Endothelial cell of umbilical vein (primary cell): ENCODE measurements at regions not wholly inside any gene's neighbourhood (a gene's known extent, or its start where the extent isn't known, plus 50 kb on each side); places are given as distances from the start of the nearest gene placed in this dataset.

ENCODE experiments used
- BruUV-seq: library from RNA; stranded (reverse); fragments of 400-500 nt; replicated peaks from 2 replicates; lab custom pipeline; 2021; lab: Mats Ljungman, UMichigan
- CTCF ChIA-PET: fragments of 300-600, 350-600 bp; sonication (Branson Sonifier 250); formaldehyde crosslinking; loops from one replicate; lab custom pipeline; 2021; ENCODE audit warnings: antibody characterized with exemption, inconsistent platforms; lab: Charles Lee
- POLR2A ChIA-PET: fragments of 300-600, 350-600 bp; sonication (Branson Sonifier 250); formaldehyde crosslinking; loops from one replicate; lab custom pipeline; 2021; ENCODE audit warnings: antibody characterized with exemption, inconsistent platforms; lab: Charles Lee
- DNase-seq: peaks from one replicate; pipeline ENCODE4 v3.0.0-alpha.2; 2011; ENCODE audit warnings: low read depth, low spot score
- FAIRE-seq: peaks from 2 replicates; lab custom pipeline; 2011; peaks lifted over from hg19 to GRCh38; lab: Jason Lieb, UNC
- H2AFZ ChIP-seq: 2 replicates; pipeline ENCODE4 v1.6.0; 2012; ENCODE audit warnings: low read depth, low read length, control low read depth, inconsistent platforms
- H3K27ac ChIP-seq: 2 replicates; pipeline ENCODE4 v1.5.1; 2011; ENCODE audit warnings: low read depth, mild to moderate bottlenecking, control low read depth, low read length, moderate library complexity; ENCODE audit not compliant: insufficient read depth
- H3K27me3 ChIP-seq, 2 experiments: 2 replicates each; pipeline versions ENCODE4 v1.6.0 to v1.6.1; 2011; ENCODE audit warnings: low read length in 2 of 2, mixed read lengths in 1 of 2; ENCODE audit not compliant: control insufficient read depth in 2 of 2, insufficient read depth in 2 of 2
- H3K36me3 ChIP-seq, 2 experiments: 2 replicates in 1 of 2; 3 replicates in 1 of 2; pipeline ENCODE4 v1.5.1; 2011; ENCODE audit warnings: low read length in 2 of 2, mild to moderate bottlenecking in 1 of 2, moderate library complexity in 1 of 2; ENCODE audit not compliant: control insufficient read depth in 2 of 2, insufficient read depth in 2 of 2; ENCODE audit errors: extremely low read depth in 1 of 2
- H3K4me1 ChIP-seq: 3 replicates; pipeline ENCODE4 v1.5.1; 2011; ENCODE audit warnings: mild to moderate bottlenecking, low read length; ENCODE audit not compliant: control insufficient read depth, insufficient read depth; ENCODE audit errors: extremely low read depth
- H3K4me2 ChIP-seq: 2 replicates; pipeline ENCODE4 v1.6.1; 2011; ENCODE audit warnings: low read length, control low read depth, mixed read lengths; ENCODE audit not compliant: insufficient read depth
- H3K4me3 ChIP-seq, 3 experiments: fragments of 200-600 bp in 1 of 3; sonication (generic), shearing (Covaris generic) in 1 of 3; replicated peaks in 1 of 3; 2 replicates each; pipeline ENCODE4 v1.5.1; 2011 to 2016; ENCODE audit warnings: control low read depth in 3 of 3, low read length in 3 of 3, mild to moderate bottlenecking in 2 of 3, inconsistent platforms in 1 of 3, low read depth in 1 of 3, moderate library complexity in 1 of 3; ENCODE audit not compliant: insufficient read depth in 1 of 3
- H3K79me2 ChIP-seq: 2 replicates; pipeline ENCODE4 v1.6.0; 2012; ENCODE audit warnings: low read length, inconsistent platforms; ENCODE audit not compliant: control insufficient read depth, insufficient read depth
- H3K9ac ChIP-seq: replicated peaks from 2 replicates; pipeline ENCODE3; 2011; ENCODE audit warnings: low read length, control low read depth; ENCODE audit not compliant: insufficient read depth; ENCODE audit errors: extremely low read depth
- H3K9me1 ChIP-seq: replicated peaks from 3 replicates; pipeline ENCODE4 v1.6.0; 2011; ENCODE audit warnings: mild to moderate bottlenecking, low read length; ENCODE audit not compliant: control insufficient read depth, insufficient read depth; ENCODE audit errors: extremely low read depth
- H3K9me3 ChIP-seq: replicated peaks from 2 replicates; pipeline ENCODE4 v1.5.1; 2012; ENCODE audit warnings: low read length, inconsistent platforms; ENCODE audit not compliant: control insufficient read depth, insufficient read depth
- H4K20me1 ChIP-seq: replicated peaks from 2 replicates; pipeline ENCODE3; 2011; ENCODE audit warnings: mild to moderate bottlenecking, low read length; ENCODE audit not compliant: control insufficient read depth, insufficient read depth; ENCODE audit errors: extremely low read depth
- CTCF ChIP-seq, 2 donors: IDR thresholded peaks; 1 replicate in 1 of 2; 2 replicates in 1 of 2; pipeline ENCODE4 v1.5.1; 2011; ENCODE audit warnings: low read length in 2 of 2, mild to moderate bottlenecking in 2 of 2, moderate library complexity in 2 of 2, control low read depth in 1 of 2, inconsistent platforms in 1 of 2, low read depth in 1 of 2; ENCODE audit not compliant: insufficient read depth in 1 of 2; ENCODE audit errors: extremely low read depth in 1 of 2
- EZH2 ChIP-seq: IDR thresholded peaks from 2 replicates; pipeline ENCODE4 v1.6.1; 2012; ENCODE audit warnings: borderline replicate concordance, low read depth, mild to moderate bottlenecking, moderate library complexity, low read length, inconsistent platforms; ENCODE audit not compliant: severe bottlenecking
- FOS ChIP-seq: IDR thresholded peaks from 2 replicates; pipeline ENCODE4 v1.6.1; 2011; ENCODE audit warnings: mild to moderate bottlenecking, low read length, moderate library complexity, borderline replicate concordance; ENCODE audit not compliant: insufficient read depth
- GATA2 ChIP-seq: IDR thresholded peaks from 2 replicates; pipeline ENCODE4 v1.7.0; 2011; ENCODE audit warnings: low read depth, mild to moderate bottlenecking, moderate library complexity, mixed read lengths, low read length; ENCODE audit not compliant: insufficient read length, insufficient read depth
- JUN ChIP-seq: IDR thresholded peaks from 2 replicates; pipeline ENCODE4 v1.6.1; 2011; ENCODE audit warnings: borderline replicate concordance, low read depth; ENCODE audit not compliant: insufficient read length, insufficient read depth
- MYC ChIP-seq: IDR thresholded peaks from one replicate; pipeline ENCODE4 v1.6.1; 2011; ENCODE audit warnings: mild to moderate bottlenecking, low read depth, low read length
- POLR2A ChIP-seq: IDR thresholded peaks from 2 replicates; pipeline ENCODE4 v1.6.1; 2012; ENCODE audit warnings: low read depth, mild to moderate bottlenecking, control low read depth, low read length
- POLR2AphosphoS5 ChIP-seq: IDR thresholded peaks from 2 replicates; pipeline ENCODE4 v1.6.1; 2012; ENCODE audit warnings: low read depth, mild to moderate bottlenecking, control low read depth, low read length, moderate library complexity; ENCODE audit not compliant: insufficient read depth
- dilution Hi-C: fragments of 300-500 bp; cut with MboI; formaldehyde crosslinking; loops from one replicate; pipeline ENCODE4 v1.15.0; 2019; ENCODE audit warnings: low sequenced_read_pairs; ENCODE audit not compliant: extremely low pct_ligation_motif_present
- intact Hi-C: fragments of 100-400 bp; cut with micrococcal nuclease; formaldehyde crosslinking; loops from one replicate; pipeline ENCODE4 v1.10.0; 2022
- TF ChIP-seq, protein P1 (sequence below): IDR thresholded peaks from 2 replicates; pipeline ENCODE4 v1.6.1; 2011; ENCODE audit not compliant: insufficient read depth, insufficient read length

DNA sequence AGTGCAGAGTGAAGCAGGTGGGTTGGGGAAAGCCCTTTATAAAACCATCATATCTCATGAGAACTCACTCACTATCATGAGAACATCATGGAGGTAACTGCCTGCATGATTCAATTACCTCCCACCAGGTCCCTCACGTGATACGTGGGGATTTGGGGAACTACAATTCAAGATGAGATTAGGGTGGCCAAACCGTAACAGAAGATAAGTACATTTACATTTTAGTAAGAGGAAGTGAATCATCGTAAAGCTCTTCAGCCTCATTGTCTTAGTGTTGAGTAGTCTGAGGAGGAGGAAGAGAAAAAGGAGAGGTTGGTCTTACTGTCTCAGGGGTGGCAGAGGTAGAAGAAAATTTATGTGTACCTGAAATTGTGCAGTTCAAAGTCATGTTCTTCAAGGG, 1053.4 kb upstream of the ADGRL4 start:
- no peak for TF ChIP-seq POLR2A
- no peak for TF ChIP-seq CTCF (IDR thresholded peaks at IDR 0.05; ENCODE audit: extremely low read depth in 1 of 2, insufficient read depth in 1 of 2, low read depth in 1 of 2, low read length in 2 of 2)
- TF ChIP-seq EZH2, result no peak
- peak; percentile 18 for TF ChIP-seq FOS
- TF ChIP-seq JUN, result no peak
- TF ChIP-seq, protein P1, sequence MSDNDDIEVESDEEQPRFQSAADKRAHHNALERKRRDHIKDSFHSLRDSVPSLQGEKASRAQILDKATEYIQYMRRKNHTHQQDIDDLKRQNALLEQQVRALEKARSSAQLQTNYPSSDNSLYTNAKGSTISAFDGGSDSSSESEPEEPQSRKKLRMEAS, result no peak
- no peak for TF ChIP-seq POLR2AphosphoS5
- no TSS peak for BruUV-seq
- intact Hi-C loops, result no loop called here
- Histone ChIP-seq H3K4me2 (no peak overlapping the region), H4K20me1 (no peaks in the 10 kb centered on the region), H3K9me1 (no peaks in the 10 kb centered on the region), H3K4me3 (no peak overlapping the region), H3K27me3 (no peaks in the 10 kb centered on the region), H3K9ac (no peak overlapping the region), H3K4me1 (peaks cover 3% of the 10 kb centered on the region), H3K79me2 (no peaks in the 10 kb centered on the region), H3K9me3 (no peaks in the 10 kb centered on the region), H3K27ac (no peak overlapping the region), H3K36me3 (no peaks in the 10 kb centered on the region), H2AFZ (no peak overlapping the region)
- DNase-seq (no peak), FAIRE-seq (no peak)
- dilution Hi-C loops, result no loop called here
- ChIA-PET POLR2A (no interaction called here), CTCF (interaction anchor here (1.0 kb wide), 1 partner anchor 23 kb away, joined by 3 read pairs; no protein-coding TSS in a partner anchor)

GRCh38 chr1:80056179-80056578, 1049.6 kb upstream of the ADGRL4 start:
- BruUV-seq, result no TSS peak

More at GRCh38 chr1:80056179-80056578, 1049.6 kb upstream of the ADGRL4 start:
- H3K79me2 ChIP-seq, result no peaks in the 10 kb centered on the region
- dilution Hi-C loops, result no loop called here
- H4K20me1 ChIP-seq, result no peaks in the 10 kb centered on the region
- no peak overlapping the region for H2AFZ ChIP-seq
- H3K27ac ChIP-seq, result no peak overlapping the region
- H3K4me3 ChIP-seq, result no peak overlapping the region
- H3K4me2 ChIP-seq, result no peak overlapping the region
- no peaks in the 10 kb centered on the region for H3K27me3 ChIP-seq
- DNase-seq (no peak), FAIRE-seq (no peak)
- POLR2A ChIA-PET, result no interaction called here
- no peaks in the 10 kb centered on the region for H3K36me3 ChIP-seq
- intact Hi-C loops, result no loop called here
- no peak for TF ChIP-seq JUN
- TF ChIP-seq EZH2, result no peak
- no peak for TF ChIP-seq GATA2
- no peak for TF ChIP-seq POLR2AphosphoS5
- TF ChIP-seq MYC, result no peak
- TF ChIP-seq, protein P1, result no peak
- TF ChIP-seq FOS, result no peak
- no peak for TF ChIP-seq CTCF (IDR thresholded peaks at IDR 0.05; ENCODE audit: extremely low read depth in 1 of 2, insufficient read depth in 1 of 2, low read depth in 1 of 2, low read length in 2 of 2)
- no peak for TF ChIP-seq POLR2A
- CTCF ChIA-PET, result no interaction called here
- peaks cover 3% of the 10 kb centered on the region for H3K4me1 ChIP-seq
- H3K9me1 ChIP-seq, result no peaks in the 10 kb centered on the region
- H3K9me3 ChIP-seq, result no peaks in the 10 kb centered on the region
- no peak overlapping the region for H3K9ac ChIP-seq
